HL-60 (cell line): ENCODE measurements at regions not wholly inside any gene's neighbourhood (a gene's known extent, or its start where the extent isn't known, plus 50 kb on each side); places are given as distances from the start of the nearest gene placed in this dataset.

Source experiments
- DNase-seq, 2 experiments: peaks; one replicate each; pipeline ENCODE4 v3.0.0-alpha.2; 2010 to 2020; ENCODE audit warnings: low read depth in 1 of 2, low spot score in 1 of 2
- H3K27ac ChIP-seq: fragments of 250-450 bp; sonication (Bioruptor Pico); replicated peaks from 2 replicates; pipeline ENCODE4 v1.5.1; 2020; ENCODE audit warnings: mild to moderate bottlenecking, moderate library complexity
- H3K27me3 ChIP-seq: fragments of 250-450 bp; sonication (Bioruptor Pico); 2 replicates; pipeline ENCODE4 v1.5.1; 2021; ENCODE audit warnings: mild to moderate bottlenecking, moderate library complexity; ENCODE audit not compliant: insufficient read depth, poor library complexity, severe bottlenecking
- H3K4me3 ChIP-seq: replicated peaks from 2 replicates; pipeline ENCODE4 v1.5.1; 2011; ENCODE audit warnings: mild to moderate bottlenecking, control low read depth, low read length; ENCODE audit not compliant: insufficient read depth
- GABPA ChIP-seq: IDR thresholded peaks from 2 replicates; pipeline ENCODE4 v1.6.1; 2012; ENCODE audit warnings: low read depth
- POLR2AphosphoS5 ChIP-seq: IDR thresholded peaks from 2 replicates; pipeline ENCODE4 v1.6.1; 2012; ENCODE audit warnings: low read depth
- REST ChIP-seq: IDR thresholded peaks from 2 replicates; pipeline ENCODE4 v1.6.1; 2012; ENCODE audit warnings: low read depth; ENCODE audit not compliant: insufficient replicate concordance
- SPI1 ChIP-seq: IDR thresholded peaks from 2 replicates; pipeline ENCODE4 v1.6.1; 2012; ENCODE audit warnings: low read depth, mild to moderate bottlenecking, borderline replicate concordance
- TF ChIP-seq, protein P1 (sequence below): IDR thresholded peaks from one replicate; pipeline ENCODE4 v1.5.1; 2011; ENCODE audit warnings: low read length, control low read depth, inconsistent platforms; ENCODE audit not compliant: insufficient read depth

DNA sequence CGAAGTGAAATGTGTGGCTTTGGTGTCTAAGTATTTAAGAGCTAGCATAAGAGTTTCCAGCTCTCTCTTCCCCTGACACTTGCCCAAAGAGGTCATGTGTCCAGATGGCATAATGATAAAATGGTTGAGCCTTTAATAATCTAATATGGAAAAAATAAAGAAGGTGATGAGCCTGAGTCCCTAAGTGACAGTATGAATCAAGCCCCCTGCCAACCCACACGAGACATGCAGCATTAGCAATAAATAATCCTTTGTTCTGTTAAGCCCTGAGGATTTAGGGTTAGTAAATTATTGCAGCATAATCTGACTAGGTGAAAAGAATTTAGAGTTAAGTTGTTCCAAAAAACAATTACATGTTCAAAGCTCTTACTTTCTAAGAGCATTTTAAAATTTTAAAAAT, 217.2 kb upstream of the CCDC150 start:
- Histone ChIP-seq H3K27me3 (no peaks in the 10 kb centered on the region), H3K27ac (no peak overlapping the region), H3K4me3 (no peak overlapping the region)
- DNase-seq = no peak
- TF ChIP-seq, protein P1, sequence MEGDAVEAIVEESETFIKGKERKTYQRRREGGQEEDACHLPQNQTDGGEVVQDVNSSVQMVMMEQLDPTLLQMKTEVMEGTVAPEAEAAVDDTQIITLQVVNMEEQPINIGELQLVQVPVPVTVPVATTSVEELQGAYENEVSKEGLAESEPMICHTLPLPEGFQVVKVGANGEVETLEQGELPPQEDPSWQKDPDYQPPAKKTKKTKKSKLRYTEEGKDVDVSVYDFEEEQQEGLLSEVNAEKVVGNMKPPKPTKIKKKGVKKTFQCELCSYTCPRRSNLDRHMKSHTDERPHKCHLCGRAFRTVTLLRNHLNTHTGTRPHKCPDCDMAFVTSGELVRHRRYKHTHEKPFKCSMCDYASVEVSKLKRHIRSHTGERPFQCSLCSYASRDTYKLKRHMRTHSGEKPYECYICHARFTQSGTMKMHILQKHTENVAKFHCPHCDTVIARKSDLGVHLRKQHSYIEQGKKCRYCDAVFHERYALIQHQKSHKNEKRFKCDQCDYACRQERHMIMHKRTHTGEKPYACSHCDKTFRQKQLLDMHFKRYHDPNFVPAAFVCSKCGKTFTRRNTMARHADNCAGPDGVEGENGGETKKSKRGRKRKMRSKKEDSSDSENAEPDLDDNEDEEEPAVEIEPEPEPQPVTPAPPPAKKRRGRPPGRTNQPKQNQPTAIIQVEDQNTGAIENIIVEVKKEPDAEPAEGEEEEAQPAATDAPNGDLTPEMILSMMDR = no peak
- TF ChIP-seq GABPA (no peak), POLR2AphosphoS5 (no peak)

DNA sequence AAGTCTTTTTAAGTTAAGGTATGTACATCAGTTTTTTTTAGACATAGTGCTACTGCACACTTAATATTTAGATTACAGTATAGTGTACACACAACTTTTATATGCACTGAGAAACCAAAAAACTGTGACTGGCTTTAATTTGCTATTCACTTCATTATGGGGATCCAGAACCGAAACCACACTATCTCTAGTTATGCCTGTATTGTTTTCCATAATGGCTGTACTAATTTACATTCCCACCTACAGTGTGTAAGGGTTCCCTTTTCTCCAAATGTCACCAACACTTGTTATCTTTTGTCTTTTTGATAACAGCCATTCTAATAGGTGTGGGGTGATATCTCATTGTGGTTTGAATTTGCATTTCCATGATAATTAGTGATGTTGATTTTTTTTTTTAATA, 213.4 kb upstream of the CCDC150 start:
- no peak for DNase-seq
- no peak for TF ChIP-seq REST
- Histone ChIP-seq H3K4me3 (no peak overlapping the region), H3K27me3 (no peaks in the 10 kb centered on the region), H3K27ac (no peak overlapping the region)

- H3K4me3 ChIP-seq = no peak overlapping the region
- no peaks in the 10 kb centered on the region for H3K27me3 ChIP-seq
- TF ChIP-seq POLR2AphosphoS5 (no peak), SPI1 (peak; percentile 86)
- no peak for DNase-seq
- H3K27ac ChIP-seq = no peak overlapping the region
Measured at GRCh38 chr2:196427986-196428634, 211.4 kb upstream of the CCDC150 start.

DNA sequence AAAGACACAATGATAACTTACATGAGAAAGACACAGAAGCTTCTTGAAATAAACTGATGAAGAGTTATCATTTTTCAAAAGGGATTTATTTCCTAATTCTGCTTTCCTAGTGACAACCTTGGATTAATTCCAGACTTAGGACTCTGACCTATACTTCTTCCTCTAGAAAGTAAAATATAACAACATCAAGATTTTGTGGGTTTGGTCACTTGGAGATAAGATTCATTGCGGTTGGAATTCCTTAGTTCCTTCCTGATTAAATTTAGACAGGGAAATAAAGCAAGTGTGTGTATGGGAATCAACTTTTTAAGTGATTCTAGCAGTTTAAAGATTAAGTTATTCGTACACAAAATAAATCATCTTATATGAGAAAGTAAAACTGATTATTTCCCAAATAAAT, 208.4 kb upstream of the CCDC150 start:
- H3K4me3 ChIP-seq = no peak overlapping the region
- H3K27ac ChIP-seq = no peak overlapping the region
- TF ChIP-seq, protein P1 = no peak
- TF ChIP-seq SPI1 (no peak), GABPA (no peak), POLR2AphosphoS5 (no peak), REST (no peak)
- no peak for DNase-seq
- no peaks in the 10 kb centered on the region for H3K27me3 ChIP-seq

- Histone ChIP-seq H3K27me3 (no peaks in the 10 kb centered on the region), H3K4me3 (no peak overlapping the region), H3K27ac (no peak overlapping the region)
- TF ChIP-seq POLR2AphosphoS5 (no peak), REST (no peak), GABPA (no peak), SPI1 (no peak)
- no peak for DNase-seq
Measured at GRCh38 chr2:196431957-196432356, 207.6 kb upstream of the CCDC150 start.
